H9 (cell line): ENCODE measurements at regions not wholly inside any gene's neighbourhood (a gene's known extent, or its start where the extent isn't known, plus 50 kb on each side); places are given as distances from the start of the nearest gene placed in this dataset.

ENCODE experiments used
- DNase-seq: peaks from one replicate; pipeline ENCODE4 v3.0.0-alpha.2; 2017
- H2AFZ ChIP-seq: one replicate; pipeline ENCODE4 v1.6.1; 2013; ENCODE audit warnings: mild to moderate bottlenecking, low read length, control low read depth, moderate library complexity
- H2AK5ac ChIP-seq: 2 replicates; pipeline ENCODE4 v1.6.1; 2013; ENCODE audit warnings: low read length, control low read depth, mixed read lengths; ENCODE audit not compliant: insufficient read length
- H2BK120ac ChIP-seq: one replicate; pipeline ENCODE4 v1.6.1; 2013; ENCODE audit warnings: low read depth, mild to moderate bottlenecking, low read length, control low read depth, inconsistent platforms; ENCODE audit not compliant: poor library complexity, severe bottlenecking
- H2BK12ac ChIP-seq: 2 replicates; pipeline ENCODE4 v1.6.1; 2013; ENCODE audit warnings: low read length, control low read depth, mixed read lengths, low read depth; ENCODE audit not compliant: insufficient read length
- H2BK15ac ChIP-seq: 2 replicates; pipeline ENCODE4 v1.6.1; 2013; ENCODE audit warnings: low read depth, low read length, control low read depth
- H2BK20ac ChIP-seq: one replicate; pipeline ENCODE4 v1.6.1; 2013; ENCODE audit warnings: low read depth, mild to moderate bottlenecking, low read length, control low read depth, inconsistent platforms; ENCODE audit not compliant: poor library complexity, severe bottlenecking
- H2BK5ac ChIP-seq: 2 replicates; pipeline ENCODE4 v1.6.1; 2013; ENCODE audit warnings: low read length, control low read depth, mixed read lengths; ENCODE audit not compliant: insufficient read length
- H3K14ac ChIP-seq: 2 replicates; pipeline ENCODE4 v1.6.1; 2013; ENCODE audit warnings: low read length, control low read depth; ENCODE audit not compliant: insufficient read depth
- H3K18ac ChIP-seq: 2 replicates; pipeline ENCODE4 v1.6.1; 2013; ENCODE audit warnings: low read depth, mild to moderate bottlenecking, mixed read lengths, low read length, control low read depth; ENCODE audit not compliant: insufficient read length
- H3K23ac ChIP-seq: 2 replicates; pipeline ENCODE4 v1.6.1; 2013; ENCODE audit warnings: low read length, control low read depth, mixed read lengths, low read depth; ENCODE audit not compliant: insufficient read length
- H3K23me2 ChIP-seq: 2 replicates; pipeline ENCODE4 v1.6.1; 2013; ENCODE audit warnings: low read depth, mild to moderate bottlenecking, mixed read lengths, low read length, control low read depth; ENCODE audit not compliant: insufficient read length, poor library complexity, severe bottlenecking
- H3K27ac ChIP-seq: 2 replicates; pipeline ENCODE4 v1.5.1; 2013; ENCODE audit warnings: low read length, control low read depth, mixed read lengths, low read depth; ENCODE audit not compliant: insufficient read length
- H3K27me3 ChIP-seq: 2 replicates; pipeline ENCODE4 v1.6.1; 2013; ENCODE audit warnings: low read length, control low read depth, inconsistent platforms; ENCODE audit not compliant: insufficient read depth
- H3K4ac ChIP-seq: 2 replicates; pipeline ENCODE4 v1.6.1; 2013; ENCODE audit warnings: low read depth, mild to moderate bottlenecking, control low read depth, inconsistent platforms, low read length, moderate library complexity
- H3K4me1 ChIP-seq: 2 replicates; pipeline ENCODE4 v1.6.1; 2013; ENCODE audit warnings: low read length, control low read depth, inconsistent platforms; ENCODE audit not compliant: insufficient read depth
- H3K4me2 ChIP-seq: 2 replicates; pipeline ENCODE4 v1.6.1; 2013; ENCODE audit warnings: low read length, control low read depth, mixed read lengths; ENCODE audit not compliant: insufficient read length, insufficient read depth
- H3K56ac ChIP-seq: 2 replicates; pipeline ENCODE4 v1.6.1; 2013; ENCODE audit warnings: low read depth, mild to moderate bottlenecking, mixed read lengths, low read length, control low read depth; ENCODE audit not compliant: insufficient read length
- H3K79me1 ChIP-seq: 2 replicates; pipeline ENCODE4 v1.6.1; 2013; ENCODE audit warnings: low read depth, mild to moderate bottlenecking, moderate library complexity, low read length, control low read depth, inconsistent platforms; ENCODE audit not compliant: insufficient read depth, poor library complexity, severe bottlenecking
- H3K79me2 ChIP-seq: 2 replicates; pipeline ENCODE4 v1.6.1; 2013; ENCODE audit warnings: low read length, control low read depth, inconsistent platforms; ENCODE audit not compliant: insufficient read depth
- H3K9ac ChIP-seq: 2 replicates; pipeline ENCODE4 v1.6.1; 2013; ENCODE audit warnings: low read length, control low read depth, mixed read lengths; ENCODE audit not compliant: insufficient read length; ENCODE audit errors: extremely low read depth
- H3K9me3 ChIP-seq: one replicate; pipeline ENCODE4 v1.6.1; 2013; ENCODE audit warnings: low read depth, low read length, inconsistent platforms; ENCODE audit not compliant: control insufficient read depth
- H3T11ph ChIP-seq: one replicate; pipeline ENCODE4 v1.6.1; 2013; ENCODE audit warnings: mild to moderate bottlenecking, low read length, control low read depth, inconsistent platforms
- H4K20me1 ChIP-seq: one replicate; pipeline ENCODE4 v1.6.1; 2013; ENCODE audit not compliant: control insufficient read depth, insufficient read length, insufficient read depth
- H4K5ac ChIP-seq: 2 replicates; pipeline ENCODE4 v1.6.1; 2013; ENCODE audit warnings: low read depth, mild to moderate bottlenecking, mixed read lengths, low read length, control low read depth; ENCODE audit not compliant: insufficient read length
- H4K8ac ChIP-seq: replicated peaks from 2 replicates; pipeline ENCODE4 v1.6.1; 2013; ENCODE audit warnings: low read length, control low read depth, mixed read lengths, low read depth; ENCODE audit not compliant: insufficient read length
- H4K91ac ChIP-seq: 2 replicates; pipeline ENCODE4 v1.6.1; 2013; ENCODE audit warnings: low read depth, mild to moderate bottlenecking, moderate library complexity, mixed read lengths, low read length, control low read depth; ENCODE audit not compliant: insufficient read length
- H3K27ac Mint-ChIP-seq, 3 experiments: 2 replicates in 2 of 3; 3 replicates in 1 of 3; pipeline ENCODE4 v1.8.0; 2020 to 2021; ENCODE audit warnings: mixed read lengths in 3 of 3, mild to moderate bottlenecking in 1 of 3, moderate library complexity in 1 of 3
- H3K27me3 Mint-ChIP-seq: 2 replicates; pipeline ENCODE4 v1.8.0; 2021; ENCODE audit warnings: low read depth, mild to moderate bottlenecking, moderate library complexity, mixed read lengths
- H3K36me3 Mint-ChIP-seq, 3 experiments: 2 replicates in 2 of 3; 3 replicates in 1 of 3; pipeline ENCODE4 v1.8.0; 2020 to 2021; ENCODE audit warnings: low read depth in 3 of 3, mixed read lengths in 3 of 3; ENCODE audit not compliant: insufficient read depth in 1 of 3
- H3K4me1 Mint-ChIP-seq, 2 experiments: 2 replicates each; pipeline ENCODE4 v1.8.0; 2020; ENCODE audit warnings: mixed read lengths in 2 of 2
- H3K4me3 Mint-ChIP-seq, 2 experiments: 2 replicates in 1 of 2; 3 replicates in 1 of 2; pipeline ENCODE4 v1.8.0; 2020 to 2021; ENCODE audit warnings: mild to moderate bottlenecking in 2 of 2, mixed read lengths in 2 of 2, moderate library complexity in 1 of 2
- H3K9me3 Mint-ChIP-seq, 2 experiments: 2 replicates in 1 of 2; 3 replicates in 1 of 2; pipeline ENCODE4 v1.8.0; 2020; ENCODE audit warnings: mild to moderate bottlenecking in 2 of 2, mixed read lengths in 2 of 2, moderate library complexity in 1 of 2
- WGBS: extraction: QIAGEN DNeasy Blood & Tissue Kit; methylation state at CpG from one replicate; pipeline ENCODE4 v1.1.7; 2013; ENCODE audit warnings: missing lambda C conversion rate, low lambda C conversion rate, mixed read lengths; ENCODE audit not compliant: insufficient read length; ENCODE audit errors: extremely low coverage; 5-methylcytosine and 5-hydroxymethylcytosine counted together
- TF ChIP-seq, protein P1 (sequence below): fragments of 200-600 bp; sonication (generic); conservative IDR thresholded peaks from 3 replicates; pipeline ENCODE4 v1.8.0; 2021; ENCODE audit warnings: antibody characterized with exemption, mild to moderate bottlenecking

DNA sequence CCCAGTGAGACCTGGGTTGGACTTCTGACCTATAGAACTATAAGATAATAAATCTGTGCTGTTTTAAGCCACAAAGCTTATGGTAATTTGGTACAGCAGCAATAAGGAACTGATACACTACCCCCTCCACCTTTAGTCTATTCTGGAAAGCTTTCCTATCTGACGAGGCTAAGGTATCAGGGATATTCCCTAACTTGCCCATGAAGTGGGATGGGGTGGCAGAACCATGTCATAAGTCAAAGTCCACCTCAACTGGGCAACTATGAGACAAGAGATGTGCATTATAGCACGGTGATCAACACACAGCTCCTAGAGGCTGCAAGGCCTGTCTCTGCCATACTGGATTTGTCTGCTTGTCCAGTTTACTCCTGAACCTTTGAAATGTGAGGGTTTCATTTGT lies 146.8 kb upstream of the RAD23B start:
- H3K4me1 ChIP-seq: no peaks in the 10 kb centered on the region
- no peaks in the 10 kb centered on the region for H3K23me2 ChIP-seq
- no peak overlapping the region for H4K8ac ChIP-seq
- no peaks in the 10 kb centered on the region for H3K9me3 ChIP-seq
- no peak overlapping the region for H2AK5ac ChIP-seq
- no peak overlapping the region for H2BK15ac ChIP-seq
- H3K23ac ChIP-seq: no peak overlapping the region
- H2BK20ac ChIP-seq: no peak overlapping the region
- H2AFZ ChIP-seq: no peak overlapping the region
- no peaks in the 10 kb centered on the region; a peak in 1 of 5 replicates for H3K9me3 Mint-ChIP-seq
- no peak overlapping the region for H4K5ac ChIP-seq
- H3K18ac ChIP-seq: no peak overlapping the region
- no peaks in the 10 kb centered on the region; the same call in 1 of the 2 replicates for H3K27me3 Mint-ChIP-seq
- no peak overlapping the region for H3K56ac ChIP-seq
- no peak overlapping the region for H4K91ac ChIP-seq
- peaks cover 12 to 15% of the 10 kb centered on the region in 2 experiments for H3K4me1 Mint-ChIP-seq
- H3K4me2 ChIP-seq: no peak overlapping the region
- no peaks in the 10 kb centered on the region for H4K20me1 ChIP-seq
- no peak overlapping the region for H2BK5ac ChIP-seq
- no peaks in the 10 kb centered on the region for H3K36me3 Mint-ChIP-seq
- H3K27ac ChIP-seq: no peak overlapping the region
- no peak overlapping the region for H3K4ac ChIP-seq
- no peak for DNase-seq
- H3K14ac ChIP-seq: no peak overlapping the region
- TF ChIP-seq, protein P1, sequence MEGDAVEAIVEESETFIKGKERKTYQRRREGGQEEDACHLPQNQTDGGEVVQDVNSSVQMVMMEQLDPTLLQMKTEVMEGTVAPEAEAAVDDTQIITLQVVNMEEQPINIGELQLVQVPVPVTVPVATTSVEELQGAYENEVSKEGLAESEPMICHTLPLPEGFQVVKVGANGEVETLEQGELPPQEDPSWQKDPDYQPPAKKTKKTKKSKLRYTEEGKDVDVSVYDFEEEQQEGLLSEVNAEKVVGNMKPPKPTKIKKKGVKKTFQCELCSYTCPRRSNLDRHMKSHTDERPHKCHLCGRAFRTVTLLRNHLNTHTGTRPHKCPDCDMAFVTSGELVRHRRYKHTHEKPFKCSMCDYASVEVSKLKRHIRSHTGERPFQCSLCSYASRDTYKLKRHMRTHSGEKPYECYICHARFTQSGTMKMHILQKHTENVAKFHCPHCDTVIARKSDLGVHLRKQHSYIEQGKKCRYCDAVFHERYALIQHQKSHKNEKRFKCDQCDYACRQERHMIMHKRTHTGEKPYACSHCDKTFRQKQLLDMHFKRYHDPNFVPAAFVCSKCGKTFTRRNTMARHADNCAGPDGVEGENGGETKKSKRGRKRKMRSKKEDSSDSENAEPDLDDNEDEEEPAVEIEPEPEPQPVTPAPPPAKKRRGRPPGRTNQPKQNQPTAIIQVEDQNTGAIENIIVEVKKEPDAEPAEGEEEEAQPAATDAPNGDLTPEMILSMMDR: no peak
- H3K4me3 Mint-ChIP-seq: no peak overlapping the region
- no peak overlapping the region for H2BK120ac ChIP-seq
- H3K79me1 ChIP-seq: no peaks in the 10 kb centered on the region
- H3K79me2 ChIP-seq: no peaks in the 10 kb centered on the region
- no peaks in the 10 kb centered on the region for H3K27me3 ChIP-seq
- no peak overlapping the region for H3K27ac Mint-ChIP-seq
- H3T11ph ChIP-seq: no peak overlapping the region
- H2BK12ac ChIP-seq: no peak overlapping the region
- no peak overlapping the region for H3K9ac ChIP-seq
- WGBS: no CpG with 5 or more reads among the region's 2 CpGs
